Caki2 (cell line): ENCODE measurements at regions not wholly inside any gene's neighbourhood (a gene's known extent, or its start where the extent isn't known, plus 50 kb on each side); places are given as distances from the start of the nearest gene placed in this dataset.
"Not testable (repeated sequence)": the region's sequence is repeated elsewhere in the genome, so short reads cannot be mapped to it uniquely, and the experiment has no call there.

Experiments
- DNase-seq: peaks from one replicate; pipeline ENCODE4 v3.0.0-alpha.2; 2015; ENCODE audit warnings: low read depth
- in situ Hi-C: cut with HindIII; loops from 2 replicates; pipeline ENCODE4 v1.10.0; 2016; ENCODE audit warnings: low sequenced_read_pairs, low pct_unique_long_range_greater_than_20kb, mixed read lengths

GRCh38 chrX:37509349-37509748 lies 62.1 kb upstream of the LANCL3 start:
- in situ Hi-C loops = no loop called here

GRCh38 chrX:37516512-37516911 lies 54.9 kb upstream of the LANCL3 start:
- DNase-seq, in situ Hi-C loops: not testable (repeated sequence)

More at GRCh38 chrX:37509349-37509748, 62.1 kb upstream of the LANCL3 start:
- peak; percentile 1 for DNase-seq

- DNase-seq, in situ Hi-C loops: not testable (repeated sequence)
Observed at GRCh38 chrX:37519261-37519660, 52.2 kb upstream of the LANCL3 start.

GRCh38 chrX:37520860-37521450 lies 50.5 kb upstream of the LANCL3 start:
- in situ Hi-C loops = not testable (repeated sequence)
- peak; percentile 9 for DNase-seq
